Gastrocnemius medialis (tissue), 4 donors: ENCODE measurements at regions not wholly inside any gene's neighbourhood (a gene's known extent, or its start where the extent isn't known, plus 50 kb on each side); places are given as distances from the start of the nearest gene placed in this dataset.

Experiments used
- POLR2A ChIP-seq, 2 donors: fragments of 450-650 bp; IDR thresholded peaks; one replicate each; pipeline ENCODE4 v1.6.1; 2017; ENCODE audit warnings: antibody characterized with exemption in 2 of 2, mild to moderate bottlenecking in 2 of 2, moderate library complexity in 2 of 2
- TF ChIP-seq, protein P1 (sequence below), 5 experiments: fragments of 450-650 bp in 3 of 5; fragments of 200-600 bp in 2 of 5; sonication (generic) in 2 of 5; IDR thresholded peaks in 4 of 5; conservative IDR thresholded peaks in 1 of 5; 1 replicate in 4 of 5; 2 replicates in 1 of 5; pipeline ENCODE4 v1.5.1; 2016 to 2019; ENCODE audit warnings: antibody characterized with exemption in 5 of 5, mild to moderate bottlenecking in 3 of 5, moderate library complexity in 3 of 5

DNA sequence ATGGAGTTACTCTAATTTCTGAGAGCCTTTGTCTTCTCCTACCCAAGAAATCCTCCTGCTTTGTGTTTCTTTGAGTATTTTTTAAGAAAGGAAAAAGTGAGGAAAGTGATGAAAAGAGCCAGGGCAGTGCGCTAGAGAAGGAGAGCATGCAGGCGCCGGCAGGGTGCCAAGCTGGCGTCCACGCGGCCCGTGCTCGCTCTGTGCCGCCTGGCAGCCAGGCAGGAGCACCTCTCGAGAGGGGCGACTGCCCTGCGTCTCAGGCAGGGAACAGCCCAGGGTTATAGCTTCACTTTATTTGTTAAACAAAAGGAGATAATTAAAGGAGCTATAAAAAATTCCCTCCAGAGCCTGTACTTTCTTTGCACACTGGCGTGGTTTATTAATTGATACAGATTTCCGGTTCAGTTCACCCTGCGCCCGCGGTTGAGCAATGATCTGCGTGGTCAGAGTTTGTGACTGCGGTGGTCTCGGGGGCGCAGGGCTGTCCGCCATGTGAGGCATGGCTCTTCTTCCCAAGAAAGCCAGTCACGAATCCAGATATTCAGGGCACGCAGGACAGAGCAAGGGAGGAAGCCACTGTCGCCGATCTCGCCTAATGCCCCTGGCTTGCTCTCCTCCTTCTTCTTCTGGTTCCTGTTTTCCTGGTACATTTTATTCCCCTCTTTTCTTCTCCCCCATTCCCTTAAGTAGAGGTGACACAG lies 110.8 kb upstream of the PAQR3 start:
- TF ChIP-seq, protein P1, sequence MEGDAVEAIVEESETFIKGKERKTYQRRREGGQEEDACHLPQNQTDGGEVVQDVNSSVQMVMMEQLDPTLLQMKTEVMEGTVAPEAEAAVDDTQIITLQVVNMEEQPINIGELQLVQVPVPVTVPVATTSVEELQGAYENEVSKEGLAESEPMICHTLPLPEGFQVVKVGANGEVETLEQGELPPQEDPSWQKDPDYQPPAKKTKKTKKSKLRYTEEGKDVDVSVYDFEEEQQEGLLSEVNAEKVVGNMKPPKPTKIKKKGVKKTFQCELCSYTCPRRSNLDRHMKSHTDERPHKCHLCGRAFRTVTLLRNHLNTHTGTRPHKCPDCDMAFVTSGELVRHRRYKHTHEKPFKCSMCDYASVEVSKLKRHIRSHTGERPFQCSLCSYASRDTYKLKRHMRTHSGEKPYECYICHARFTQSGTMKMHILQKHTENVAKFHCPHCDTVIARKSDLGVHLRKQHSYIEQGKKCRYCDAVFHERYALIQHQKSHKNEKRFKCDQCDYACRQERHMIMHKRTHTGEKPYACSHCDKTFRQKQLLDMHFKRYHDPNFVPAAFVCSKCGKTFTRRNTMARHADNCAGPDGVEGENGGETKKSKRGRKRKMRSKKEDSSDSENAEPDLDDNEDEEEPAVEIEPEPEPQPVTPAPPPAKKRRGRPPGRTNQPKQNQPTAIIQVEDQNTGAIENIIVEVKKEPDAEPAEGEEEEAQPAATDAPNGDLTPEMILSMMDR (IDR thresholded peaks at IDR 0.05 in 4 of 5, conservative IDR thresholded peaks at IDR 0.05 in 1 of 5), result no peak
- TF ChIP-seq POLR2A (IDR thresholded peaks at IDR 0.05), result no peak
